Psoas muscle (tissue), 7 donors: ENCODE measurements at regions not wholly inside any gene's neighbourhood (a gene's known extent, or its start where the extent isn't known, plus 50 kb on each side); places are given as distances from the start of the nearest gene placed in this dataset.

Source experiments
- ATAC-seq, 4 donors: fragments of 200-7000 bp; cut with Tn5 transposase; one replicate each; pipeline ENCODE4 v1.9.1; 2020; ENCODE audit warnings: moderate library complexity in 3 of 4, mild to moderate bottlenecking in 2 of 4
- DNase-seq, 2 donors: peaks; one replicate each; pipeline ENCODE4 v3.0.0-alpha.2; 2020
- H3K27ac ChIP-seq: fragments of 200-600 bp; one replicate; pipeline ENCODE4 v1.8.0; 2022
- H3K27me3 ChIP-seq, 3 donors: fragments of 200-600 bp in 1 of 3; one replicate each; pipeline versions ENCODE4 v1.6.1 to v1.8.0; 2013 to 2022; ENCODE audit warnings: low read length in 2 of 3, mild to moderate bottlenecking in 2 of 3, moderate library complexity in 1 of 3; ENCODE audit not compliant: insufficient read depth in 3 of 3
- H3K36me3 ChIP-seq, 2 donors: fragments of 200-600 bp in 1 of 2; one replicate each; pipeline versions ENCODE4 v1.6.1 to v1.8.0; 2013 to 2022; ENCODE audit warnings: low read depth in 1 of 2, mild to moderate bottlenecking in 1 of 2, moderate library complexity in 1 of 2; ENCODE audit not compliant: insufficient read depth in 1 of 2
- H3K4me1 ChIP-seq: fragments of 200-600 bp; one replicate; pipeline ENCODE4 v1.8.0; 2022
- H3K4me3 ChIP-seq: fragments of 200-600 bp; one replicate; pipeline ENCODE4 v1.8.0; 2022; ENCODE audit warnings: mild to moderate bottlenecking
- H3K9me3 ChIP-seq: fragments of 200-600 bp; one replicate; pipeline ENCODE4 v1.8.0; 2022
- CTCF ChIP-seq: fragments of 200-600 bp; IDR thresholded peaks from one replicate; pipeline ENCODE4 v1.8.0; 2022; ENCODE audit warnings: antibody characterized with exemption
- WGBS, 3 donors: extraction: QIAGEN DNeasy Blood & Tissue Kit; methylation state at CpG; one replicate each; pipeline versions ENCODE4 v1.1.6 to v1.1.7; 2013; 5-methylcytosine and 5-hydroxymethylcytosine counted together
- intact Hi-C, 2 donors: fragments of 100-400 bp; cut with DNase I; formaldehyde crosslinking; loops; one replicate each; pipeline versions ENCODE4 v1.11.0 to v1.14.2; 2022
- donor health status: healthy with polysubstance abuse.
- donor health status: DM: no; HTN: no; CAD: no; lungs with moderate emphysema.
- donor health status: Bipolar disorder and iron deficiency.
- donor health status: healthy.
- donor health status: DM: yes; HTN: yes; CAD: no.
- donor health status: DM: no; HTN: no; CAD: no.
- donor health status: DM: yes; HTN: yes; CAD: no.

DNA sequence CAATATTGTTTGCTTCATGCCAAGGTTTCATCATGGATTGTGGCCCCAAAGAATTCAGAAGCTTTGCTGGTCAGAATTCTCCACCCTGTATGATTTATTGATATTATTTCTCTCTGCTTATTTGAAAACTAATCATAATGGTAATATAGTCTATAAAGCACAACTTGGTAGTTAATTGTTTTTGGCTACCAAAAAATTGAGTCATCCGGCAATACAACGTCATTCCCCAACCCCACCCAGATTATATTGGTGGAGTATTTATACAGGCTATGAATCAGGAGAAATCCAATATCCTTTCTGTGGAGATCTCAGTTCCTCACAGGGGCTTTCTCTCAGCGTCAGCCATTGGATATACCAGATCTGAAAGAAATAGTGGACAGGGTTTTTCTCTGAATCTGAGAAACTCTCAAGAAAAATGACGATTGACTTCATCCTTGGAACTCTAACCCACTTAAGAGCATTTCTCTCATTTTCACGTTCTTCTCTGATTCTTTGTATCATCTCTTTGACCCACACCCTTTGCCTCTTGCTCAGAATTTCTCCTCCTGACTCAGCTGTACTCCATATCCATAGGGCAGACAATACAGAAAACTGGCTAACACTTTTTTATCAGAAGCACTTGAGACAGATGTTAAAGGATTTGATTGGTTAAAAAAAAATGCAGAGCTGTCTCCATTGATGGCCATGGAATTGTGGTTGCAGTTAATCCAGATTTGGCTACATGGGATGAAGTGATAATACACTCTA lies 1055.8 kb upstream of the CADM2 start:
- Histone ChIP-seq H3K4me1 (no peaks in the 10 kb centered on the region), H3K36me3 (no peaks in the 10 kb centered on the region), H3K9me3 (peaks cover 3% of the 10 kb centered on the region), H3K4me3 (no peak overlapping the region), H3K27ac (no peak overlapping the region), H3K27me3 (no peaks in the 10 kb centered on the region)
- intact Hi-C loops, result no loop called here
- ATAC-seq (no peak), DNase-seq (no peak)
- no peak for TF ChIP-seq CTCF
- WGBS, 3 donors, result 77 to 87% (median 86%) methylated on average over 5 of the region's 5 CpGs

DNA sequence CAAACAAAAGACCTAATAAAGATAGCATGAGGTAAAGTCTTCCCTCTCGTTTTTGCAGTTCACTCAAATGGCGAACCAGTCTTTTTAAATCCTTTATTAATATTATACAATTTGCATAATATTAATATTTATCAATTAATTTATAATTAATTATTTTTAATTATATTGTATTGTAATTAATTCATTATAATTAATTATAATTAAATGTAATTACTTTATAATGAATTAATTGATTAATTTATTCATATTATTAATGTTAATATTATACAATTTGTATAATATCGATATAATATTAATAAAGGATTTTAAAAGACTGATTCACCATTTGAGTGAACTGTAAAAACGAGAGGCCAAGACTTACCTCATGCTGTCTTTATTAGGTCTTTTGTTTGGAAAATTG lies 1045.4 kb upstream of the CADM2 start:
- Histone ChIP-seq H3K27me3 (no peaks in the 10 kb centered on the region), H3K27ac (no peak overlapping the region), H3K4me1 (no peaks in the 10 kb centered on the region), H3K36me3 (no peaks in the 10 kb centered on the region), H3K4me3 (no peak overlapping the region), H3K9me3 (no peaks in the 10 kb centered on the region)
- no peak for DNase-seq
- TF ChIP-seq CTCF, result no peak
- 83 to 89% (median 84%) methylated on average over 4 of the region's 4 CpGs for WGBS, 3 donors
- intact Hi-C loops, result no loop called here
- ATAC-seq, result no peak

- DNase-seq, result no peak
- WGBS, 3 donors, result 67 to 90% (median 80%) methylated on average over 4 of the region's 4 CpGs
- Histone ChIP-seq H3K27ac (no peak overlapping the region), H3K9me3 (peaks cover 18% of the 10 kb centered on the region), H3K4me1 (peaks cover 1% of the 10 kb centered on the region), H3K36me3 (no peaks in the 10 kb centered on the region), H3K27me3 (no peaks in the 10 kb centered on the region), H3K4me3 (no peak overlapping the region)
- TF ChIP-seq CTCF, result no peak
- no peak for ATAC-seq
- intact Hi-C loops, result no loop called here
These were observed 1032.5 kb upstream of the CADM2 start for GRCh38 chr3:83926291-83926690.

DNA sequence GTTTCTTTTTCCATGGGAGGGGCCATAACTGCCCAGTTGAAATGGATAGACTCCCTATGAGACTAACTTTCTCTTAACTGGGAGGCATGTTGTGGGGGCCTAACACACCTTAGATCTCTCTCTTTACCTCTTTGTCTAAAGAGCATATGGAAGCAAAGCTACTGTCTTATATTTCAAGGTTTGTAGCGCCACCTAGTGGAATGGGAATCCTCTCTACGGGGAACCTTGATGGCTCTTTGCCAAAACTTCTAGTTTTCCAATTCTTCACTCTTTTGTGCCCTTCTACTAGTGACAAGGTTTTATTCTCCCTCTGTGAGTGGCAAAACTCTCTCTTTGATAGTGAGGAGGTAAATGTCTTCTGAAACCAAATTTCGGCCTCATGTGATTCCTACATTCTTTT lies 1030.4 kb upstream of the CADM2 start:
- intact Hi-C loops, result no loop called here
- peak; percentile 15 for TF ChIP-seq CTCF
- 65 to 73% (median 67%) methylated on average over 3 of the region's 3 CpGs for WGBS, 3 donors
- Histone ChIP-seq H3K36me3 (no peaks in the 10 kb centered on the region), H3K4me1 (no peaks in the 10 kb centered on the region), H3K27ac (no peak overlapping the region), H3K27me3 (no peaks in the 10 kb centered on the region), H3K9me3 (peaks cover 18% of the 10 kb centered on the region), H3K4me3 (no peak overlapping the region)
- no peak for DNase-seq
- no peak for ATAC-seq

DNA sequence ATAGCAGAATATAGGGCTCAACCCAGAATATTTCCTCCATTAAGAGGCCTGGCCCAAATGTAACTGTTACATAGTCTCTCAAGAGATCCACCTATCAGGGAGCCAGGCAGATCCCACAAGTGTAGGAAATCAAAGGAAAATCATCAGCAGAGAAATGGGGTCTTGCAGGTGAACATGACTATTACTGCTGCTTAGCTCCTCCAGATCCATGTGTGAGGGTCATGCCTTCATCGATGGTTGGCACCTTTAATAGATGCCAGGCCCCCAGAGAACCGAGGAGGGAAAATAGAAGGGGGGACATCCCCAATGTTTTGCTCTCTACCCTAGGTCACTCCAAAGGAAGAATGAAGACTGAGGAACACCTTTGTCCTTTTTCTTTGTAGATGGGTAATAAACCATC lies 1029.9 kb upstream of the CADM2 start:
- H3K4me3 ChIP-seq, result no peak overlapping the region
- DNase-seq (no peak), ATAC-seq (no peak)
- no peaks in the 10 kb centered on the region for H3K36me3 ChIP-seq
- H3K27ac ChIP-seq, result no peak overlapping the region
- no peaks in the 10 kb centered on the region for H3K27me3 ChIP-seq
- peaks cover 18% of the 10 kb centered on the region for H3K9me3 ChIP-seq
- no peaks in the 10 kb centered on the region for H3K4me1 ChIP-seq
- WGBS, 3 donors, result 85 to 91% (median 89%) methylated on average over 2 of the region's 2 CpGs
- intact Hi-C loops, result no loop called here
- TF ChIP-seq CTCF, result no peak
